HepG2 (cell line): ENCODE measurements at regions not wholly inside any gene's neighbourhood (a gene's known extent, or its start where the extent isn't known, plus 50 kb on each side); places are given as distances from the start of the nearest gene placed in this dataset.

Source experiments
- ATAC-seq: fragments of 200-7000 bp; cut with Tn5 transposase; 3 replicates; pipeline ENCODE4 v1.9.1; 2020; ENCODE audit warnings: mild to moderate bottlenecking, moderate library complexity
- BruUV-seq: library from RNA; stranded (reverse); fragments of 400-500 nt; replicated peaks from 2 replicates; lab custom pipeline; 2021; lab: Mats Ljungman, UMichigan
- CTCF ChIA-PET: fragments of 300-600 bp; formaldehyde crosslinking; extraction: SDS; loops from one replicate; lab custom pipeline; 2021; ENCODE audit warnings: low total read pairs, inconsistent platforms, low intra/inter-chr PET ratio; lab: Yijun Ruan, JAX
- POLR2A ChIA-PET: fragments of 350-600 bp; sonication (Branson Sonifier 250); formaldehyde crosslinking; loops from one replicate; lab custom pipeline; 2020; ENCODE audit warnings: antibody characterized with exemption, inconsistent platforms; lab: Yijun Ruan, JAX
- DNase-seq: peaks from one replicate; pipeline ENCODE4 v3.0.0-alpha.2; 2015; ENCODE audit warnings: low spot score
- FAIRE-seq: peaks from 3 replicates; lab custom pipeline; 2011; peaks lifted over from hg19 to GRCh38; lab: Jason Lieb, UNC
- H2AFZ ChIP-seq: one replicate; pipeline ENCODE4 v1.6.1; 2011; ENCODE audit warnings: low read length, inconsistent platforms
- H3K27ac ChIP-seq: fragments of 300-600 bp; 3 replicates; pipeline ENCODE4 v1.8.0; 2011; ENCODE audit warnings: mixed run types, mild to moderate bottlenecking, mixed read lengths, low read length, inconsistent platforms; ENCODE audit not compliant: insufficient read depth; ENCODE audit errors: extremely low read length
- H3K27me3 ChIP-seq, 2 experiments: fragments of 200-600 bp in 1 of 2; 2 replicates in 1 of 2; 3 replicates in 1 of 2; pipeline versions ENCODE4 v1.6.0 to v1.8.0; 2011; ENCODE audit warnings: low read length in 2 of 2, mild to moderate bottlenecking in 2 of 2, moderate library complexity in 2 of 2, inconsistent platforms in 1 of 2; ENCODE audit not compliant: insufficient read depth in 2 of 2, control insufficient read depth in 1 of 2
- H3K36me3 ChIP-seq, 2 experiments: fragments of 200-600 bp in 1 of 2; replicated peaks in 1 of 2; 2 replicates in 1 of 2; 3 replicates in 1 of 2; pipeline versions ENCODE4 v1.5.1 to v1.8.0; 2011; ENCODE audit warnings: low read length in 2 of 2, inconsistent platforms in 1 of 2; ENCODE audit not compliant: insufficient read depth in 2 of 2, control insufficient read depth in 1 of 2
- H3K4me1 ChIP-seq: 2 replicates; pipeline ENCODE4 v1.5.1; 2012; ENCODE audit warnings: low read length, inconsistent platforms; ENCODE audit not compliant: insufficient read depth
- H3K4me2 ChIP-seq: 2 replicates; pipeline ENCODE4 v1.6.0; 2011; ENCODE audit warnings: low read depth, low read length, inconsistent platforms
- H3K4me3 ChIP-seq, 3 experiments: fragments of 200-600 bp in 1 of 3; sonication (generic), shearing (Covaris generic) in 1 of 3; replicated peaks in 1 of 3; 2 replicates each; pipeline ENCODE4 v1.5.1; 2011 to 2016; ENCODE audit warnings: low read length in 3 of 3, inconsistent platforms in 2 of 3, low read depth in 2 of 3, mild to moderate bottlenecking in 2 of 3, control low read depth in 1 of 3, mixed read lengths in 1 of 3; ENCODE audit not compliant: insufficient read depth in 1 of 3
- H3K79me2 ChIP-seq: one replicate; pipeline ENCODE4 v1.6.1; 2011; ENCODE audit warnings: low read length, inconsistent platforms; ENCODE audit not compliant: insufficient read depth
- H3K9ac ChIP-seq: 2 replicates; pipeline ENCODE4 v1.6.0; 2011; ENCODE audit warnings: mild to moderate bottlenecking, low read depth, low read length, inconsistent platforms; ENCODE audit not compliant: insufficient read depth
- H3K9me3 ChIP-seq: 2 replicates; pipeline ENCODE4 v1.5.1; 2012; ENCODE audit warnings: mild to moderate bottlenecking, low read length
- H4K20me1 ChIP-seq: 2 replicates; pipeline ENCODE4 v1.6.0; 2011; ENCODE audit warnings: inconsistent platforms, mild to moderate bottlenecking, low read length, moderate library complexity; ENCODE audit not compliant: insufficient read depth
- CC2D1A ChIP-seq: sonication (generic); formaldehyde crosslinking; IDR thresholded peaks from 2 replicates; pipeline ENCODE4 v1.8.1; 2023; ENCODE audit warnings: mild to moderate bottlenecking, missing genetic modification reagents
- CEBPZ ChIP-seq: IDR thresholded peaks from 2 replicates; pipeline ENCODE4 v1.6.1; 2012; ENCODE audit warnings: low read length, improper control_type of control experiment
- DNMT3B ChIP-seq: conservative IDR thresholded peaks from 2 replicates; pipeline ENCODE4 v1.6.1; 2016; ENCODE audit warnings: missing biosample characterization, control low read depth
- FOSL2 ChIP-seq: sonication (generic); formaldehyde crosslinking; IDR thresholded peaks from 2 replicates; pipeline ENCODE4 v1.4.0; 2020; ENCODE audit warnings: missing genetic modification reagents
- FOXC1 ChIP-seq: sonication (generic); formaldehyde crosslinking; IDR thresholded peaks from 2 replicates; pipeline ENCODE4 v1.8.0; 2022; ENCODE audit warnings: mild to moderate bottlenecking, missing genetic modification reagents, borderline replicate concordance
- FOXK2 ChIP-seq: fragments of 450-650 bp; IDR thresholded peaks from 2 replicates; pipeline ENCODE4 v1.6.1; 2016
- FOXP1 ChIP-seq, 2 experiments: fragments of 450-650 bp in 1 of 2; IDR thresholded peaks; 2 replicates each; pipeline ENCODE4 v1.6.1; 2017 to 2018; ENCODE audit warnings: antibody characterized with exemption in 1 of 2
- IKZF1 ChIP-seq: fragments of 450-650 bp; IDR thresholded peaks from 2 replicates; pipeline ENCODE4 v1.7.1; 2016
- KDM4B ChIP-seq: sonication (generic); formaldehyde crosslinking; IDR thresholded peaks from 2 replicates; pipeline ENCODE4 v1.4.0; 2020; ENCODE audit warnings: missing genetic modification reagents
- MYPOP ChIP-seq: sonication (generic); formaldehyde crosslinking; IDR thresholded peaks from 2 replicates; pipeline ENCODE4 v1.8.1; 2023; ENCODE audit warnings: mild to moderate bottlenecking, moderate library complexity, missing genetic modification reagents
- PAF1 ChIP-seq: IDR thresholded peaks from 2 replicates; pipeline ENCODE4 v1.6.1; 2016; ENCODE audit warnings: missing genetic modification reagents, missing compliant biosample characterization
- PCBP1 ChIP-seq: fragments of 200-400 bp; formaldehyde crosslinking; IDR thresholded peaks from 2 replicates; pipeline ENCODE4 v1.6.1; 2017; ENCODE audit warnings: mild to moderate bottlenecking, low read depth, low read length, borderline replicate concordance
- PLRG1 ChIP-seq: fragments of 450-650 bp; conservative IDR thresholded peaks from 2 replicates; pipeline ENCODE4 v1.6.1; 2016
- SALL1 ChIP-seq: sonication (generic); formaldehyde crosslinking; IDR thresholded peaks from 2 replicates; pipeline ENCODE4 v1.8.0; 2022; ENCODE audit warnings: mild to moderate bottlenecking, missing genetic modification reagents
- SNAPC2 ChIP-seq: sonication (generic); formaldehyde crosslinking; IDR thresholded peaks from 2 replicates; pipeline ENCODE4 v1.8.1; 2022; ENCODE audit warnings: mild to moderate bottlenecking, missing genetic modification reagents
- SOX6 ChIP-seq, 2 experiments: fragments of 450-650 bp in 1 of 2; sonication (generic) in 1 of 2; formaldehyde crosslinking in 1 of 2; IDR thresholded peaks; 2 replicates each; pipeline versions ENCODE4 v1.4.0 to v1.6.1; 2017 to 2020; ENCODE audit warnings: antibody characterized with exemption in 1 of 2, mild to moderate bottlenecking in 1 of 2, missing genetic modification reagents in 1 of 2
- TRIM22 ChIP-seq: fragments of 450-650 bp; IDR thresholded peaks from 2 replicates; pipeline ENCODE4 v1.6.1; 2017
- ZC3H4 ChIP-seq: sonication (generic); formaldehyde crosslinking; IDR thresholded peaks from 2 replicates; pipeline ENCODE4 v1.4.0; 2020; ENCODE audit warnings: missing genetic modification reagents, borderline replicate concordance
- ZFP90 ChIP-seq: sonication (generic); formaldehyde crosslinking; IDR thresholded peaks from 2 replicates; pipeline ENCODE4 v1.8.0; 2022; ENCODE audit warnings: missing genetic modification reagents, mild to moderate bottlenecking, inconsistent platforms, borderline replicate concordance
- ZNF282 ChIP-seq: fragments of 450-650 bp; IDR thresholded peaks from 2 replicates; pipeline ENCODE4 v1.6.1; 2018; ENCODE audit not compliant: partially characterized antibody
- ZSCAN22 ChIP-seq: sonication (generic); formaldehyde crosslinking; IDR thresholded peaks from 2 replicates; pipeline ENCODE4 v1.4.0; 2020; ENCODE audit warnings: mild to moderate bottlenecking, missing genetic modification reagents
- WGBS: methylation state at CpG from one replicate; pipeline ENCODE4 v1.1.6; 2017; ENCODE audit warnings: low lambda C conversion rate; 5-methylcytosine and 5-hydroxymethylcytosine counted together
- in situ Hi-C: cut with HindIII; loops from 2 replicates; pipeline ENCODE4 v1.10.0; 2017; ENCODE audit warnings: low pct_unique_long_range_greater_than_20kb; ENCODE audit not compliant: extremely low pct_ligation_motif_present
- intact Hi-C: fragments of 100-400 bp; cut with micrococcal nuclease; formaldehyde crosslinking; loops from one replicate; pipeline ENCODE4 v1.10.0; 2022; ENCODE audit not compliant: unreplicated experiment

DNA sequence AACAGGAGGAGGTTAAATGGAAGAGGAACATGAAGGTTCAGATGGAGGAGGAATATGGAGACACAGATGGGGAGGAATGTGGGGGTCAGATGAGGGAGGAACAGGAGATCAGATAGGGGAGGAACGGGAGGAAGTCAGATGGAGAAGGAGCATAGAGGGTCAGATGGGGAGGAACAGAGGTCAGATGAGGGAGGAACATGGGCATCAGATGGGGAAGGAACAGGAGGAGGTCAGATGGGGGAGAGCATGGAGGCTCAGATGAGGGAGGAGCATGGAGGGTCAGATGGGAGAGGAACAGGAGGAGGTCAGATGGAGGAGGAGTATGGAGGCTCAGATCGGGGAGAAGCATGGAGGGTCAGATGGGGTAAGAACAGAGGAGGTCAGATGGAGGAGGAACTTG, 290.6 kb downstream of the BMP7 start (continued):
- TF ChIP-seq SOX6 (IDR thresholded peaks at IDR 0.05) (0 out of 2 replicates have a peak, but pooled peaks have one; percentile 64), SOX6 (CRISPR knock-in tag; IDR thresholded peaks at IDR 0.05) (no peak), ZNF282 (peak; percentile 40), ZSCAN22 (0 out of 2 replicates have a peak, but pooled peaks have one; percentile 47), PLRG1 (0 out of 2 replicates have a peak, but pooled peaks have one; percentile 26), TRIM22 (0 out of 2 replicates have a peak, but pooled peaks have one; percentile 18), ZC3H4 (CRISPR knock-in tag) (no peak), FOXP1 (IDR thresholded peaks at IDR 0.05) (peak; percentile 34; the same call in 1 of the 2 replicates), FOXP1 (CRISPR knock-in tag; IDR thresholded peaks at IDR 0.05) (no peak), FOXC1 (CRISPR knock-in tag) (no peak), FOXK2 (peak; percentile 47), KDM4B (no peak), IKZF1 (0 out of 2 replicates have a peak, but pooled peaks have one; percentile 10), ZFP90 (no peak), MYPOP (CRISPR knock-in tag) (no peak), CC2D1A (CRISPR knock-in tag) (no peak)

DNA sequence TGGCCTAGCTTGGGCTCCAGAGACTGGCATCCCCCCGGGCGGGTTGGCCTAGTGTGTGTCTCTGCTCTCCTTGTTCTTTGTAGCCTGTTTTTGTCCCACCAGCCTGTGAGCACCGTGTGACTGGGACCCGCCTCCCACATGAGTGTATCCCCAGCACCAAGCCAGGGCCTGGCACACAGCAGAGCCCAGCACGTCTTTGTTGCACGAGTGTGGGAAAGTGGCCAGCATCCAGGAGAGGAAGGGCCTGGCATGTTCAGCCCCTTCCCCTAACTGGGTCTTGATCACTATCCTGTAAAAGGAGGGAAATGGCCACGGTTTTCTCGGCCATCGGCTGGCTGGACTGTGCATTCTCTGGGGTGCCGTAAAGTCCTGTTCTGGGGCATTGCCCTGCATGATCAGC, 290.1 kb downstream of the BMP7 start:
- no peaks in the 10 kb centered on the region for H3K36me3 ChIP-seq
- ChIA-PET CTCF (no interaction called here), POLR2A (no interaction called here)
- ATAC-seq (no peak), DNase-seq (no peak), FAIRE-seq (no peak)
- H3K9me3 ChIP-seq = no peaks in the 10 kb centered on the region
- no peak overlapping the region for H3K4me3 ChIP-seq
- H4K20me1 ChIP-seq = no peaks in the 10 kb centered on the region
- H3K9ac ChIP-seq = no peak overlapping the region
- H3K4me2 ChIP-seq = no peak overlapping the region
- H3K27me3 ChIP-seq = peaks cover 5 to 44% of the 10 kb centered on the region in 2 experiments; a peak in 4 of 5 replicates
- H3K4me1 ChIP-seq = no peaks in the 10 kb centered on the region
- 22% methylated on average over 8 of the region's 10 CpGs for whole genome bisulfite sequencing
- no TSS peak for BruUV-seq
- in situ Hi-C loops (no loop called here), intact Hi-C loops (no loop called here)
- no peak overlapping the region for H3K27ac ChIP-seq
- H3K79me2 ChIP-seq = no peaks in the 10 kb centered on the region
- no peak overlapping the region for H2AFZ ChIP-seq
- TF ChIP-seq DNMT3B (CRISPR knock-in tag) (no peak), FOSL2 (CRISPR knock-in tag) (no peak), SNAPC2 (CRISPR knock-in tag) (no peak), PAF1 (CRISPR knock-in tag) (no peak), PCBP1 (no peak), CEBPZ (no peak), SALL1 (CRISPR knock-in tag) (no peak)
